ENCODE measurements at regions not wholly inside any gene's neighbourhood (a gene's known extent, or its start where the extent isn't known, plus 50 kb on each side); places are given as distances from the start of the nearest gene placed in this dataset.

DNA sequence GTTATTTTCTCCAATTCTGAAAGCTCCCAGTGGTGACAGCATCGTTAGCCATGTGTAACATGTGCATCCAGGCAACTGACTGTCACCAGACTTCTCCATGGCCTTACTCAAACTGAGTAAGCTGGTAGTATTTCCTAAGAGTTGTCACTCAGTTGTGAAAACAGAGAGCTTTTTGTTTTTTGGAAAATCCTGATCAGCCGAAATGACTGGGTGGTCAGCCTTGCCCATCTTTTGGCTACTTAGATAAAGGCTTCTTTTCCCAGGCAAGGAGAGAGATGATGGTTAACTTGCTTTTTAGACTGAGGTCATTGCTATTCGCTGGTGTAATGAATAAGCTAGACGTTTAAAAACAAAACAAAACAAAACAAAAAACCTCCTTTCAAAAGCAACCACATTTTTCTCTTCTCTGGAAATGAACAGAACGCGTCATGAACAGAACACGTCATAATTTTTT is 159.5 kb upstream of the KLF14 start:
- TF ChIP-seq, protein P1, sequence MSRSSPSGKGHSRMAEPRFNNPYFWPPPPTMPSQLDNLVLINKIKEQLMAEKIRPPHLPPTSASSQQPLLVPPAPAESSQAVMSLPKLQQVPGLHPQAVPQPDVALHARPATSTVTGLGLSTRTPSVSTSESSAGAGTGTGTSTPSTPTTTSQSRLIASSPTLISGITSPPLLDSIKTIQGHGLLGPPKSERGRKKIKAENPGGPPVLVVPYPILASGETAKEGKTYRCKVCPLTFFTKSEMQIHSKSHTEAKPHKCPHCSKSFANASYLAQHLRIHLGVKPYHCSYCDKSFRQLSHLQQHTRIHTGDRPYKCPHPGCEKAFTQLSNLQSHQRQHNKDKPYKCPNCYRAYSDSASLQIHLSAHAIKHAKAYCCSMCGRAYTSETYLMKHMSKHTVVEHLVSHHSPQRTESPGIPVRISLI (tag by site-specific recombination; IDR thresholded peaks at IDR 0.05) = no peak
- TF ChIP-seq, protein P2, sequence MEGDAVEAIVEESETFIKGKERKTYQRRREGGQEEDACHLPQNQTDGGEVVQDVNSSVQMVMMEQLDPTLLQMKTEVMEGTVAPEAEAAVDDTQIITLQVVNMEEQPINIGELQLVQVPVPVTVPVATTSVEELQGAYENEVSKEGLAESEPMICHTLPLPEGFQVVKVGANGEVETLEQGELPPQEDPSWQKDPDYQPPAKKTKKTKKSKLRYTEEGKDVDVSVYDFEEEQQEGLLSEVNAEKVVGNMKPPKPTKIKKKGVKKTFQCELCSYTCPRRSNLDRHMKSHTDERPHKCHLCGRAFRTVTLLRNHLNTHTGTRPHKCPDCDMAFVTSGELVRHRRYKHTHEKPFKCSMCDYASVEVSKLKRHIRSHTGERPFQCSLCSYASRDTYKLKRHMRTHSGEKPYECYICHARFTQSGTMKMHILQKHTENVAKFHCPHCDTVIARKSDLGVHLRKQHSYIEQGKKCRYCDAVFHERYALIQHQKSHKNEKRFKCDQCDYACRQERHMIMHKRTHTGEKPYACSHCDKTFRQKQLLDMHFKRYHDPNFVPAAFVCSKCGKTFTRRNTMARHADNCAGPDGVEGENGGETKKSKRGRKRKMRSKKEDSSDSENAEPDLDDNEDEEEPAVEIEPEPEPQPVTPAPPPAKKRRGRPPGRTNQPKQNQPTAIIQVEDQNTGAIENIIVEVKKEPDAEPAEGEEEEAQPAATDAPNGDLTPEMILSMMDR (tag by site-specific recombination; IDR thresholded peaks at IDR 0.05) = no peak
- TF ChIP-seq ZNF239 (tag by site-specific recombination; IDR thresholded peaks at IDR 0.05) = no peak
- no peak for TF ChIP-seq ZNF626 (tag by site-specific recombination; IDR thresholded peaks at IDR 0.05)
- no peak for TF ChIP-seq KLF16 (tag by site-specific recombination; IDR thresholded peaks at IDR 0.05)
- TF ChIP-seq, protein P3, sequence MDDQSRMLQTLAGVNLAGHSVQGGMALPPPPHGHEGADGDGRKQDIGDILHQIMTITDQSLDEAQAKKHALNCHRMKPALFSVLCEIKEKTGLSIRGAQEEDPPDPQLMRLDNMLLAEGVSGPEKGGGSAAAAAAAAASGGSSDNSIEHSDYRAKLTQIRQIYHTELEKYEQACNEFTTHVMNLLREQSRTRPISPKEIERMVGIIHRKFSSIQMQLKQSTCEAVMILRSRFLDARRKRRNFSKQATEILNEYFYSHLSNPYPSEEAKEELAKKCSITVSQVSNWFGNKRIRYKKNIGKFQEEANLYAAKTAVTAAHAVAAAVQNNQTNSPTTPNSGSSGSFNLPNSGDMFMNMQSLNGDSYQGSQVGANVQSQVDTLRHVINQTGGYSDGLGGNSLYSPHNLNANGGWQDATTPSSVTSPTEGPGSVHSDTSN (CRISPR knock-in tag; IDR thresholded peaks at IDR 0.05) = no peak

All from HEK293 (cell line).